C4-2B (cell line): ENCODE measurements at regions not wholly inside any gene's neighbourhood (a gene's known extent, or its start where the extent isn't known, plus 50 kb on each side); places are given as distances from the start of the nearest gene placed in this dataset.

Experiments
- CTCF ChIP-seq: fragments of 450-650 bp; conservative IDR thresholded peaks from 2 replicates; pipeline ENCODE4 v1.5.1; 2017; ENCODE audit warnings: mild to moderate bottlenecking
- ZFX ChIP-seq: fragments of 450-650 bp; IDR thresholded peaks from 2 replicates; pipeline ENCODE4 v1.6.1; 2017

- TF ChIP-seq CTCF, result no peak
- TF ChIP-seq ZFX, result no peak
Observed at GRCh38 chr4:104722467-104722866, 227.8 kb upstream of the CXXC4 start.
